ENCODE measurements at regions not wholly inside any gene's neighbourhood (a gene's known extent, or its start where the extent isn't known, plus 50 kb on each side); places are given as distances from the start of the nearest gene placed in this dataset.

- no peak overlapping the region for H3K9ac ChIP-seq (ENCODE audit: low read length)
Observed at GRCh38 chr5:147963436-147963835, 57.1 kb upstream of the C5orf46 start.

GRCh38 chr5:147961208-147961749 lies 54.9 kb upstream of the C5orf46 start:
- Histone ChIP-seq H2BK5ac (ENCODE audit: low read depth, low read length, poor library complexity, severe bottlenecking) (no peak overlapping the region), H3K14ac (ENCODE audit: low read length in 2 of 2) (no peak overlapping the region), H3K36me3 (ENCODE audit: control insufficient read depth in 1 of 2, insufficient read depth in 2 of 2, low read depth in 1 of 2, low read length in 2 of 2) (no peaks in the 10 kb centered on the region), H3K4me3 (ENCODE audit: insufficient read depth in 1 of 2, low read depth in 1 of 2, low read length in 2 of 2) (no peak overlapping the region), H2AFZ (ENCODE audit: low read depth, low read length) (no peak overlapping the region), H2BK12ac (ENCODE audit: low read length in 2 of 2) (no peak overlapping the region), H2BK15ac (ENCODE audit: low read depth, poor library complexity, severe bottlenecking) (no peak overlapping the region), H3K23ac (ENCODE audit: low read length in 2 of 2) (no peak overlapping the region), H3K79me1 (replicated peaks; ENCODE audit: low read length, poor library complexity, severe bottlenecking) (no peaks in the 10 kb centered on the region), H2BK120ac (ENCODE audit: low read depth, low read length) (no peak overlapping the region), H3K4ac (ENCODE audit: low read depth in 1 of 2, low read length in 2 of 2) (no peak overlapping the region), H3K9ac (ENCODE audit: low read length) (no peak overlapping the region), H3K27ac (ENCODE audit: low read length, poor library complexity, severe bottlenecking) (no peak overlapping the region), H4K8ac (ENCODE audit: low read length) (no peak overlapping the region), H4K91ac (ENCODE audit: low read length) (no peak overlapping the region), H3K9me3 (ENCODE audit: control insufficient read depth, low read length) (no peaks in the 10 kb centered on the region), H2AK5ac (ENCODE audit: low read length, severe bottlenecking) (no peak overlapping the region), H3K4me1 (ENCODE audit: control insufficient read depth, insufficient read depth, low read depth, low read length) (no peaks in the 10 kb centered on the region), H3K4me2 (ENCODE audit: low read length, poor library complexity, severe bottlenecking) (no peak overlapping the region), H3K18ac (ENCODE audit: low read depth in 1 of 2, low read length in 2 of 2) (no peak overlapping the region), H3K27me3 (ENCODE audit: control insufficient read depth in 1 of 2, insufficient read depth in 1 of 2, low read length in 2 of 2) (no peaks in the 10 kb centered on the region)
- 80% methylated on average over 2 of the region's 2 CpGs for WGBS
- no peak for DNase-seq

More at GRCh38 chr5:147963436-147963835, 57.1 kb upstream of the C5orf46 start:
- Histone ChIP-seq H3K23ac (ENCODE audit: low read length in 2 of 2) (no peak overlapping the region), H3K4me3 (ENCODE audit: insufficient read depth in 1 of 2, low read depth in 1 of 2, low read length in 2 of 2) (no peak overlapping the region), H3K79me1 (replicated peaks; ENCODE audit: low read length, poor library complexity, severe bottlenecking) (no peaks in the 10 kb centered on the region), H3K18ac (ENCODE audit: low read depth in 1 of 2, low read length in 2 of 2) (no peak overlapping the region), H2BK5ac (ENCODE audit: low read depth, low read length, poor library complexity, severe bottlenecking) (no peak overlapping the region), H2AFZ (ENCODE audit: low read depth, low read length) (no peak overlapping the region), H3K4me2 (ENCODE audit: low read length, poor library complexity, severe bottlenecking) (no peak overlapping the region), H3K14ac (ENCODE audit: low read length in 2 of 2) (no peak overlapping the region), H2AK5ac (ENCODE audit: low read length, severe bottlenecking) (no peak overlapping the region), H3K9me3 (ENCODE audit: control insufficient read depth, low read length) (no peaks in the 10 kb centered on the region), H3K4ac (ENCODE audit: low read depth in 1 of 2, low read length in 2 of 2) (no peak overlapping the region), H3K27me3 (ENCODE audit: control insufficient read depth in 1 of 2, insufficient read depth in 1 of 2, low read length in 2 of 2) (no peaks in the 10 kb centered on the region), H2BK12ac (ENCODE audit: low read length in 2 of 2) (no peak overlapping the region), H4K91ac (ENCODE audit: low read length) (no peak overlapping the region), H3K27ac (ENCODE audit: low read length, poor library complexity, severe bottlenecking) (no peak overlapping the region), H2BK15ac (ENCODE audit: low read depth, poor library complexity, severe bottlenecking) (no peak overlapping the region), H4K8ac (ENCODE audit: low read length) (no peak overlapping the region), H2BK120ac (ENCODE audit: low read depth, low read length) (no peak overlapping the region), H3K36me3 (ENCODE audit: control insufficient read depth in 1 of 2, insufficient read depth in 2 of 2, low read depth in 1 of 2, low read length in 2 of 2) (no peaks in the 10 kb centered on the region), H3K4me1 (ENCODE audit: control insufficient read depth, insufficient read depth, low read depth, low read length) (no peaks in the 10 kb centered on the region)
- no peak for DNase-seq
- WGBS, result 96% methylated on average over 2 of the region's 2 CpGs

GRCh38 chr5:147957901-147958300 lies 51.6 kb upstream of the C5orf46 start:
- no peak overlapping the region for H2AK5ac ChIP-seq (ENCODE audit: low read length, severe bottlenecking)
- no peak overlapping the region for H3K9ac ChIP-seq (ENCODE audit: low read length)
- no peaks in the 10 kb centered on the region for H3K27me3 ChIP-seq (ENCODE audit: control insufficient read depth in 1 of 2, insufficient read depth in 1 of 2, low read length in 2 of 2)
- no peak overlapping the region for H4K91ac ChIP-seq (ENCODE audit: low read length)
- WGBS, result 94% methylated on average over 5 of the region's 6 CpGs
- H2BK120ac ChIP-seq (ENCODE audit: low read depth, low read length), result no peak overlapping the region
- no peak overlapping the region for H3K27ac ChIP-seq (ENCODE audit: low read length, poor library complexity, severe bottlenecking)
- H3K4me1 ChIP-seq (ENCODE audit: control insufficient read depth, insufficient read depth, low read depth, low read length), result no peaks in the 10 kb centered on the region
- H3K9me3 ChIP-seq (ENCODE audit: control insufficient read depth, low read length), result no peaks in the 10 kb centered on the region
- H3K4me3 ChIP-seq (ENCODE audit: insufficient read depth in 1 of 2, low read depth in 1 of 2, low read length in 2 of 2), result no peak overlapping the region
- H3K4me2 ChIP-seq (ENCODE audit: low read length, poor library complexity, severe bottlenecking), result no peak overlapping the region
- no peak overlapping the region for H2BK15ac ChIP-seq (ENCODE audit: low read depth, poor library complexity, severe bottlenecking)
- no peak overlapping the region for H3K23ac ChIP-seq (ENCODE audit: low read length in 2 of 2)
- no peak for DNase-seq
- no peak overlapping the region for H2AFZ ChIP-seq (ENCODE audit: low read depth, low read length)
- H3K18ac ChIP-seq (ENCODE audit: low read depth in 1 of 2, low read length in 2 of 2), result no peak overlapping the region
- no peak overlapping the region for H2BK12ac ChIP-seq (ENCODE audit: low read length in 2 of 2)
- H3K36me3 ChIP-seq (ENCODE audit: control insufficient read depth in 1 of 2, insufficient read depth in 2 of 2, low read depth in 1 of 2, low read length in 2 of 2), result no peaks in the 10 kb centered on the region
- no peak overlapping the region for H3K14ac ChIP-seq (ENCODE audit: low read length in 2 of 2)
- no peak overlapping the region for H2BK5ac ChIP-seq (ENCODE audit: low read depth, low read length, poor library complexity, severe bottlenecking)
- H3K79me1 ChIP-seq (replicated peaks; ENCODE audit: low read length, poor library complexity, severe bottlenecking), result no peaks in the 10 kb centered on the region
- H3K4ac ChIP-seq (ENCODE audit: low read depth in 1 of 2, low read length in 2 of 2), result no peak overlapping the region
- no peak overlapping the region for H4K8ac ChIP-seq (ENCODE audit: low read length)

GRCh38 chr5:147956842-147957223 lies 50.5 kb upstream of the C5orf46 start:
- Histone ChIP-seq H3K27me3 (ENCODE audit: control insufficient read depth in 1 of 2, insufficient read depth in 1 of 2, low read length in 2 of 2) (no peaks in the 10 kb centered on the region), H4K91ac (ENCODE audit: low read length) (no peak overlapping the region), H3K36me3 (ENCODE audit: control insufficient read depth in 1 of 2, insufficient read depth in 2 of 2, low read depth in 1 of 2, low read length in 2 of 2) (no peaks in the 10 kb centered on the region), H3K4me3 (ENCODE audit: insufficient read depth in 1 of 2, low read depth in 1 of 2, low read length in 2 of 2) (no peak overlapping the region), H3K27ac (ENCODE audit: low read length, poor library complexity, severe bottlenecking) (no peak overlapping the region), H2BK120ac (ENCODE audit: low read depth, low read length) (no peak overlapping the region), H3K9me3 (ENCODE audit: control insufficient read depth, low read length) (no peaks in the 10 kb centered on the region), H2BK12ac (ENCODE audit: low read length in 2 of 2) (no peak overlapping the region), H3K23ac (ENCODE audit: low read length in 2 of 2) (no peak overlapping the region), H3K4me2 (ENCODE audit: low read length, poor library complexity, severe bottlenecking) (no peak overlapping the region), H2BK15ac (ENCODE audit: low read depth, poor library complexity, severe bottlenecking) (no peak overlapping the region), H4K8ac (ENCODE audit: low read length) (no peak overlapping the region), H2AFZ (ENCODE audit: low read depth, low read length) (no peak overlapping the region), H3K4ac (ENCODE audit: low read depth in 1 of 2, low read length in 2 of 2) (no peak overlapping the region), H3K14ac (ENCODE audit: low read length in 2 of 2) (no peak overlapping the region), H2AK5ac (ENCODE audit: low read length, severe bottlenecking) (no peak overlapping the region), H2BK5ac (ENCODE audit: low read depth, low read length, poor library complexity, severe bottlenecking) (no peak overlapping the region), H3K4me1 (ENCODE audit: control insufficient read depth, insufficient read depth, low read depth, low read length) (no peaks in the 10 kb centered on the region), H3K79me1 (replicated peaks; ENCODE audit: low read length, poor library complexity, severe bottlenecking) (no peaks in the 10 kb centered on the region), H3K9ac (ENCODE audit: low read length) (no peak overlapping the region), H3K18ac (ENCODE audit: low read depth in 1 of 2, low read length in 2 of 2) (no peak overlapping the region)
- WGBS, result 86% methylated on average over 2 of the region's 2 CpGs
- no peak for DNase-seq
